HepG2 (cell line): ENCODE measurements at regions not wholly inside any gene's neighbourhood (a gene's known extent, or its start where the extent isn't known, plus 50 kb on each side); places are given as distances from the start of the nearest gene placed in this dataset.
"Not testable (repeated sequence)": the region's sequence is repeated elsewhere in the genome, so short reads cannot be mapped to it uniquely, and the experiment has no call there.

Source experiments
- ATAC-seq: fragments of 200-7000 bp; cut with Tn5 transposase; 3 replicates; pipeline ENCODE4 v1.9.1; 2020; ENCODE audit warnings: mild to moderate bottlenecking, moderate library complexity
- BruUV-seq: library from RNA; stranded (reverse); fragments of 400-500 nt; replicated peaks from 2 replicates; lab custom pipeline; 2021; lab: Mats Ljungman, UMichigan
- CTCF ChIA-PET: fragments of 300-600 bp; formaldehyde crosslinking; extraction: SDS; loops from one replicate; lab custom pipeline; 2021; ENCODE audit warnings: low total read pairs, inconsistent platforms, low intra/inter-chr PET ratio; lab: Yijun Ruan, JAX
- POLR2A ChIA-PET: fragments of 350-600 bp; sonication (Branson Sonifier 250); formaldehyde crosslinking; loops from one replicate; lab custom pipeline; 2020; ENCODE audit warnings: antibody characterized with exemption, inconsistent platforms; lab: Yijun Ruan, JAX
- DNase-seq: peaks from one replicate; pipeline ENCODE4 v3.0.0-alpha.2; 2015; ENCODE audit warnings: low spot score
- FAIRE-seq: peaks from 3 replicates; lab custom pipeline; 2011; peaks lifted over from hg19 to GRCh38; lab: Jason Lieb, UNC
- H2AFZ ChIP-seq: one replicate; pipeline ENCODE4 v1.6.1; 2011; ENCODE audit warnings: low read length, inconsistent platforms
- H3K27ac ChIP-seq: fragments of 300-600 bp; 3 replicates; pipeline ENCODE4 v1.8.0; 2011; ENCODE audit warnings: mixed run types, mild to moderate bottlenecking, mixed read lengths, low read length, inconsistent platforms; ENCODE audit not compliant: insufficient read depth; ENCODE audit errors: extremely low read length
- H3K27me3 ChIP-seq, 2 experiments: fragments of 200-600 bp in 1 of 2; 2 replicates in 1 of 2; 3 replicates in 1 of 2; pipeline versions ENCODE4 v1.6.0 to v1.8.0; 2011; ENCODE audit warnings: low read length in 2 of 2, mild to moderate bottlenecking in 2 of 2, moderate library complexity in 2 of 2, inconsistent platforms in 1 of 2; ENCODE audit not compliant: insufficient read depth in 2 of 2, control insufficient read depth in 1 of 2
- H3K36me3 ChIP-seq, 2 experiments: fragments of 200-600 bp in 1 of 2; replicated peaks in 1 of 2; 2 replicates in 1 of 2; 3 replicates in 1 of 2; pipeline versions ENCODE4 v1.5.1 to v1.8.0; 2011; ENCODE audit warnings: low read length in 2 of 2, inconsistent platforms in 1 of 2; ENCODE audit not compliant: insufficient read depth in 2 of 2, control insufficient read depth in 1 of 2
- H3K4me1 ChIP-seq: 2 replicates; pipeline ENCODE4 v1.5.1; 2012; ENCODE audit warnings: low read length, inconsistent platforms; ENCODE audit not compliant: insufficient read depth
- H3K4me2 ChIP-seq: 2 replicates; pipeline ENCODE4 v1.6.0; 2011; ENCODE audit warnings: low read depth, low read length, inconsistent platforms
- H3K4me3 ChIP-seq, 3 experiments: fragments of 200-600 bp in 1 of 3; sonication (generic), shearing (Covaris generic) in 1 of 3; replicated peaks in 1 of 3; 2 replicates each; pipeline ENCODE4 v1.5.1; 2011 to 2016; ENCODE audit warnings: low read length in 3 of 3, inconsistent platforms in 2 of 3, low read depth in 2 of 3, mild to moderate bottlenecking in 2 of 3, control low read depth in 1 of 3, mixed read lengths in 1 of 3; ENCODE audit not compliant: insufficient read depth in 1 of 3
- H3K79me2 ChIP-seq: one replicate; pipeline ENCODE4 v1.6.1; 2011; ENCODE audit warnings: low read length, inconsistent platforms; ENCODE audit not compliant: insufficient read depth
- H3K9ac ChIP-seq: 2 replicates; pipeline ENCODE4 v1.6.0; 2011; ENCODE audit warnings: mild to moderate bottlenecking, low read depth, low read length, inconsistent platforms; ENCODE audit not compliant: insufficient read depth
- H3K9me3 ChIP-seq: 2 replicates; pipeline ENCODE4 v1.5.1; 2012; ENCODE audit warnings: mild to moderate bottlenecking, low read length
- H4K20me1 ChIP-seq: 2 replicates; pipeline ENCODE4 v1.6.0; 2011; ENCODE audit warnings: inconsistent platforms, mild to moderate bottlenecking, low read length, moderate library complexity; ENCODE audit not compliant: insufficient read depth
- RARA ChIP-seq: IDR thresholded peaks from 2 replicates; pipeline ENCODE4 v1.6.1; 2016; ENCODE audit warnings: missing genetic modification reagents, missing compliant biosample characterization
- SRSF9 ChIP-seq: fragments of 200-400 bp; formaldehyde crosslinking; IDR thresholded peaks from 2 replicates; pipeline ENCODE4 v1.6.1; 2018; ENCODE audit warnings: borderline replicate concordance, mild to moderate bottlenecking, low read depth, low read length; ENCODE audit not compliant: insufficient read depth, poor library complexity, severe bottlenecking
- ZFP62 ChIP-seq: sonication (generic); formaldehyde crosslinking; IDR thresholded peaks from 2 replicates; pipeline ENCODE4 v1.4.0; 2020; ENCODE audit warnings: missing genetic modification reagents
- ZKSCAN5 ChIP-seq: sonication (generic); formaldehyde crosslinking; IDR thresholded peaks from 2 replicates; pipeline ENCODE4 v1.5.1; 2020; ENCODE audit warnings: mild to moderate bottlenecking, missing genetic modification reagents
- ZNF234 ChIP-seq: sonication (generic); formaldehyde crosslinking; conservative IDR thresholded peaks from 2 replicates; pipeline ENCODE4 v1.5.1; 2020; ENCODE audit warnings: mild to moderate bottlenecking, missing genetic modification reagents
- ZNF576 ChIP-seq: sonication (generic); formaldehyde crosslinking; IDR thresholded peaks from 2 replicates; pipeline ENCODE4 v1.4.0; 2020; ENCODE audit warnings: mild to moderate bottlenecking, missing genetic modification reagents
- WGBS: methylation state at CpG from one replicate; pipeline ENCODE4 v1.1.6; 2017; ENCODE audit warnings: low lambda C conversion rate; 5-methylcytosine and 5-hydroxymethylcytosine counted together
- in situ Hi-C: cut with HindIII; loops from 2 replicates; pipeline ENCODE4 v1.10.0; 2017; ENCODE audit warnings: low pct_unique_long_range_greater_than_20kb; ENCODE audit not compliant: extremely low pct_ligation_motif_present
- intact Hi-C: fragments of 100-400 bp; cut with micrococcal nuclease; formaldehyde crosslinking; loops from one replicate; pipeline ENCODE4 v1.10.0; 2022; ENCODE audit not compliant: unreplicated experiment
- TF ChIP-seq, protein P1 (sequence below): sonication (generic); formaldehyde crosslinking; IDR thresholded peaks from 2 replicates; pipeline ENCODE4 v1.4.0; 2020; ENCODE audit warnings: missing genetic modification reagents, borderline replicate concordance

GRCh38 chr2:37774171-37774944 lies 102.9 kb upstream of the CDC42EP3 start:
- in situ Hi-C loops, POLR2A ChIA-PET, H3K79me2 ChIP-seq, intact Hi-C loops, H3K4me3 ChIP-seq, ATAC-seq, CTCF ChIA-PET, BruUV-seq, FAIRE-seq, H3K4me2 ChIP-seq, H3K36me3 ChIP-seq, H2AFZ ChIP-seq, H4K20me1 ChIP-seq, H3K9ac ChIP-seq, H3K27ac ChIP-seq, H3K4me1 ChIP-seq, DNase-seq, H3K9me3 ChIP-seq: not testable (repeated sequence)
- WGBS, result 22% methylated on average over 6 of the region's 6 CpGs
- peaks cover 0 to 28% of the 10 kb centered on the region in 2 experiments; a peak in 3 of 5 replicates for H3K27me3 ChIP-seq

GRCh38 chr2:37774976-37775907 lies 103.8 kb upstream of the CDC42EP3 start:
- Histone ChIP-seq H4K20me1 (no peaks in the 10 kb centered on the region), H3K4me3 (no peak overlapping the region), H3K4me1 (no peaks in the 10 kb centered on the region), H3K4me2 (no peak overlapping the region), H2AFZ (no peak overlapping the region), H3K27me3 (peaks cover 0 to 28% of the 10 kb centered on the region in 2 experiments; a peak in 3 of 5 replicates), H3K79me2 (no peaks in the 10 kb centered on the region), H3K9me3 (no peaks in the 10 kb centered on the region), H3K27ac (no peak overlapping the region), H3K36me3 (no peaks in the 10 kb centered on the region), H3K9ac (no peak overlapping the region)
- DNase-seq (no peak), ATAC-seq (no peak), FAIRE-seq (no peak)
- intact Hi-C loops (no loop called here), in situ Hi-C loops (no loop called here)
- no TSS peak for BruUV-seq
- POLR2A ChIA-PET, result no interaction called here
- 10% methylated on average over 9 of the region's 9 CpGs for WGBS
- CTCF ChIA-PET, result no interaction called here
- TF ChIP-seq ZNF234 (CRISPR knock-in tag), result no peak
- no peak for TF ChIP-seq ZKSCAN5 (CRISPR knock-in tag)
- no peak for TF ChIP-seq ZFP62 (CRISPR knock-in tag)
- no peak for TF ChIP-seq SRSF9
- TF ChIP-seq RARA, result no peak
- TF ChIP-seq, protein P1, sequence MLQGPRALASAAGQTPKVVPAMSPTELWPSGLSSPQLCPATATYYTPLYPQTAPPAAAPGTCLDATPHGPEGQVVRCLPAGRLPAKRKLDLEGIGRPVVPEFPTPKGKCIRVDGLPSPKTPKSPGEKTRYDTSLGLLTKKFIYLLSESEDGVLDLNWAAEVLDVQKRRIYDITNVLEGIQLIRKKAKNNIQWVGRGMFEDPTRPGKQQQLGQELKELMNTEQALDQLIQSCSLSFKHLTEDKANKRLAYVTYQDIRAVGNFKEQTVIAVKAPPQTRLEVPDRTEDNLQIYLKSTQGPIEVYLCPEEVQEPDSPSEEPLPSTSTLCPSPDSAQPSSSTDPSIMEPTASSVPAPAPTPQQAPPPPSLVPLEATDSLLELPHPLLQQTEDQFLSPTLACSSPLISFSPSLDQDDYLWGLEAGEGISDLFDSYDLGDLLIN (CRISPR knock-in tag), result no peak
- no peak for TF ChIP-seq ZNF576 (CRISPR knock-in tag)
